ENCODE measurements at regions not wholly inside any gene's neighbourhood (a gene's known extent, or its start where the extent isn't known, plus 50 kb on each side); places are given as distances from the start of the nearest gene placed in this dataset.
A peak's percentile ranks its signal among the peaks of the same experiment; 100 is the strongest.

DNA sequence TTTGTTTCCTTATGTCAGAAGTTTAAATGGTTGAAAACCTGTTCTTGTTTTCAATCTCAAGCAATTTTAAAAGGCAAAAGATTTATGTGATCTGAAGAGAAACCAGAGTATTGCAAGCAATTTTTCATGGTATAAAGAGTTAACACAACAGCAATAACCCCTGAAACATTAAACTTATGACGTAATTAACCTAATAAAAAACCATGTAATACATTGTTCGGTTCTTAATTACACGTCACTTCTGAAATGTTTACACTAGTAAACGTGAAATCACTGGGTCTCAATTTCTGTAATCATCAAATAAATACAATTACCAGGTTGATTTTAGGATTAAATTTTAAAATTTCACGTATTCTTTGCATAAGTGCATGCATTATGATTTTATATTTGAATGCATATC is 914.5 kb downstream of the NLGN4X start:
- H3K27ac ChIP-seq, result no peak overlapping the region
- H3K4me3 ChIP-seq, result no peak overlapping the region
- intact Hi-C loops (cut with DNase I), result no loop called here
- no peak for DNase-seq
- no peaks in the 10 kb centered on the region for H3K4me1 ChIP-seq
- H3K9me3 ChIP-seq, result peaks cover 0 to 3% (median 0%) of the 10 kb centered on the region in 11 donors
- TF ChIP-seq, protein P1, sequence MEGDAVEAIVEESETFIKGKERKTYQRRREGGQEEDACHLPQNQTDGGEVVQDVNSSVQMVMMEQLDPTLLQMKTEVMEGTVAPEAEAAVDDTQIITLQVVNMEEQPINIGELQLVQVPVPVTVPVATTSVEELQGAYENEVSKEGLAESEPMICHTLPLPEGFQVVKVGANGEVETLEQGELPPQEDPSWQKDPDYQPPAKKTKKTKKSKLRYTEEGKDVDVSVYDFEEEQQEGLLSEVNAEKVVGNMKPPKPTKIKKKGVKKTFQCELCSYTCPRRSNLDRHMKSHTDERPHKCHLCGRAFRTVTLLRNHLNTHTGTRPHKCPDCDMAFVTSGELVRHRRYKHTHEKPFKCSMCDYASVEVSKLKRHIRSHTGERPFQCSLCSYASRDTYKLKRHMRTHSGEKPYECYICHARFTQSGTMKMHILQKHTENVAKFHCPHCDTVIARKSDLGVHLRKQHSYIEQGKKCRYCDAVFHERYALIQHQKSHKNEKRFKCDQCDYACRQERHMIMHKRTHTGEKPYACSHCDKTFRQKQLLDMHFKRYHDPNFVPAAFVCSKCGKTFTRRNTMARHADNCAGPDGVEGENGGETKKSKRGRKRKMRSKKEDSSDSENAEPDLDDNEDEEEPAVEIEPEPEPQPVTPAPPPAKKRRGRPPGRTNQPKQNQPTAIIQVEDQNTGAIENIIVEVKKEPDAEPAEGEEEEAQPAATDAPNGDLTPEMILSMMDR (IDR thresholded peaks at IDR 0.05), result no peak
- no peaks in the 10 kb centered on the region for H3K36me3 ChIP-seq
- no peak for ATAC-seq
- WGBS, 2 donors, result 74 to 79% methylated on average over 5 of the region's 5 CpGs
- H3K27me3 ChIP-seq, result no peaks in the 10 kb centered on the region

DNA sequence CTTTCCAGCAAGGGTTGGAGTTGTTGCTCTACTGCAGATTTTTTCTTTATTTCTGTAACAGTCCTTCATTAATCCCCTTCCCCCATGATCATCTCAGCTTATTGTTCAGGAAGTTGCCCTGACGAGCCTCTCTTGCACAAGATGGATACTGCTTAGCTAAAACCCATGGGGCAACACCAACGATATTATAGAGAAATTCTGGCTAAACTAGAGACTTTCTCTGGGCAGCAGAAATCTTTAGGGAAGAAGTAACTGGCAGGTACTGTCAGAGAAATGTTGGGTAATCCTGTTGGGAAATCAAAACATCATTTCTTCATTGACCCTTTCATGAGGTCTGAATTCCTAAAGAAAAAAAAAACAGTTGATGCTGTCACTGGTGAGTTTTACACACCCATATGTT is 921.3 kb downstream of the NLGN4X start:
- TF ChIP-seq, protein P1 (IDR thresholded peaks at IDR 0.05), result no peak
- H3K9me3 ChIP-seq, result peaks cover 0 to 26% (median 0%) of the 10 kb centered on the region in 11 donors
- no peak overlapping the region for H3K4me3 ChIP-seq
- DNase-seq (no peak), ATAC-seq (no peak)
- no peaks in the 10 kb centered on the region for H3K36me3 ChIP-seq
- H3K4me1 ChIP-seq, result no peaks in the 10 kb centered on the region
- intact Hi-C loops (cut with DNase I), result no loop called here
- H3K27ac ChIP-seq, result no peak overlapping the region
- WGBS, 2 donors, result 46 to 56% methylated on average over 2 of the region's 2 CpGs
- H3K27me3 ChIP-seq, result no peaks in the 10 kb centered on the region

DNA sequence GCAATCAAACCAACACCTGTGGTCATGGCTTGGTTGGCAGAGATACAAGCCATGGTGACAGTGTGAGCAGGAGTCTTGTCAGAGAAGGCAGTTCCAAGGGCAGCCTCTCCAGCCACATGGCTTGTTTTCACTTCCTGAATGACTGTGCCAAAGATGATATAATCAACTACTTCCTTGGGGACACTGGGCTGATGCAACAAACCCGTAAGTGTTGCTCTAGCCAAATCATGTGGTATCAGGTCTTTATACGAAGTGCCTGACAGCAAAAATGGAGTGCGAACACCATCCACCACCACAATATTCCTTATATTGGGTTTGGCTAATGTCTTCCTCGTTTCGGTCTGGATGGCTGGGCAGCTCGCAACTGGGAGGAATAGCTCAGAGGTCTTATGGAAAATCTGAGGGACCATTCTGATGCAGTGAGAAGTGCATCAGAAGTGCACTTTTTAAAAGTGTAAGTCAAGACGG is 922.0 kb downstream of the NLGN4X start:
- DNase-seq, result no peak
- Histone ChIP-seq H3K4me1 (no peaks in the 10 kb centered on the region), H3K9me3 (peaks cover 0 to 31% (median 0%) of the 10 kb centered on the region in 11 donors), H3K27ac (no peak overlapping the region), H3K36me3 (no peaks in the 10 kb centered on the region), H3K27me3 (no peaks in the 10 kb centered on the region), H3K4me3 (no peak overlapping the region)
- 71 to 84% methylated on average over 7 of the region's 7 CpGs for WGBS, 2 donors
- ATAC-seq, result peak in 1 of 8 donors; percentile 29
- intact Hi-C loops (cut with DNase I), result no loop called here
- TF ChIP-seq, protein P1 (IDR thresholded peaks at IDR 0.05), result no peak

DNA sequence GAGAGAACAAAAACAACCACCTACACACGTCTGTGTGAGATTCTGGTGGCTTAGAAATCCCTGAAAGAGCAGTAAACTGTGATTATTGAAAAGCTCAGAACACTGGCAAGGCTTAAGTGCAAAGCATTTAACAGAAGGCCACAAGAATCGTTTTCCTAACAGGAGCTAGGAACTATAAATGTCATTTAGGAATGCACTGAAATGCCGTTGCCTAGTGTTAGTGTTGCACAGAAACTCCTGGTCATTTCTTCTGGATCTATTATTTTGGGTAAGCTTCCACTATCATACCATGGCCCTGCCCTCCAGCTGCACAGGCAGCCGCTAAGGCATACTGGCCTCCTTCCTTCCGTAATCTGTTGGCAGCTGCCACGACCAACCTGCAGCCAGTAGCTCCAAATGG is 923.2 kb downstream of the NLGN4X start:
- intact Hi-C loops (cut with DNase I), result no loop called here
- peaks cover 0 to 31% (median 0%) of the 10 kb centered on the region in 11 donors for H3K9me3 ChIP-seq
- WGBS, 2 donors, result 58 to 72% methylated on average over 6 of the region's 6 CpGs
- no peaks in the 10 kb centered on the region for H3K27me3 ChIP-seq
- TF ChIP-seq, protein P1 (IDR thresholded peaks at IDR 0.05), result no peak
- ATAC-seq, result no peak
- H3K27ac ChIP-seq, result no peak overlapping the region
- no peak for DNase-seq
- no peaks in the 10 kb centered on the region for H3K4me1 ChIP-seq
- H3K4me3 ChIP-seq, result no peak overlapping the region
- no peaks in the 10 kb centered on the region for H3K36me3 ChIP-seq
